ENCODE measurements at regions not wholly inside any gene's neighbourhood (a gene's known extent, or its start where the extent isn't known, plus 50 kb on each side); places are given as distances from the start of the nearest gene placed in this dataset.

DNA sequence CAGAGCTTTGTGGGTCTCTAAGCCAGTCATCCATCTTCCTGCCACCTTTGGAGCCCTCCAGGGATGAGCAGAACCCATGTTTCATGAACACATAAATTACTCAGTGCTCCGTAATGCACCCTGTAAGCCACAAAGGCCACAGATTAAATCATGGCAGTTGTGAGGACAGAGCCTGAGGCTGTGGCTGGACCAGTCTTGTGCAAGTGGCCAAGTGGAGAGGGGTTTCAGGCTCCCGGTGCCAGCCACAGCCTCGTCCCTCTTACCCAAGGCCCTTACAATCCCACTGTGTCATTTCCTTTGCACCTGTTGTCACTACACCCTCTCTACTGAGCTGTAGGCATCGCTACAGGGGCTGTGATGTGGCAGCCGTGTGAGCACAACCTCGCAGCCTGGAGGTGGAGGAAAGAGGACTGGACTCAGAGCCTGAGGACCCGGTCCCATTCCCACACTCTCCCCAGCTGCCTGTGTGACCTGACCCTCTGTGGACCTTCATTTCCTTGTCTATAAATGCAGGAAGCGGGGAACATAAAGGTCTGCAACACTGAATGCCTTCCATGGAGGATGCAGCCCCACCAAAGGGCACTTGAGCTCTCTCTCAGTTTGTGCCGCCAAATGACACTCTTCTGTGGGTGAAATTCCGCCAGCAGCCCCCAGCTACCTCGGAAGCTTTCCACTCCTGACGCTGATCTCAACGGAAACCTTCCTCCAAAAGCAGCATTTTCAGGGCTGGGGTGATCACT is 792.0 kb downstream of the UQCRFS1 start:
- H3K27me3 Mint-ChIP-seq, result peaks cover 1% of the 10 kb centered on the region
- no peak for DNase-seq
- H3K9me3 Mint-ChIP-seq, result no peaks in the 10 kb centered on the region
- intact Hi-C loops (cut with micrococcal nuclease), result no loop called here
- no peak overlapping the region for H3K4me3 Mint-ChIP-seq
- H3K27ac Mint-ChIP-seq, result no peak overlapping the region
- H3K36me3 Mint-ChIP-seq (ENCODE audit: low read depth), result no peaks in the 10 kb centered on the region
- H3K4me1 Mint-ChIP-seq, result peaks cover 15% of the 10 kb centered on the region

DNA sequence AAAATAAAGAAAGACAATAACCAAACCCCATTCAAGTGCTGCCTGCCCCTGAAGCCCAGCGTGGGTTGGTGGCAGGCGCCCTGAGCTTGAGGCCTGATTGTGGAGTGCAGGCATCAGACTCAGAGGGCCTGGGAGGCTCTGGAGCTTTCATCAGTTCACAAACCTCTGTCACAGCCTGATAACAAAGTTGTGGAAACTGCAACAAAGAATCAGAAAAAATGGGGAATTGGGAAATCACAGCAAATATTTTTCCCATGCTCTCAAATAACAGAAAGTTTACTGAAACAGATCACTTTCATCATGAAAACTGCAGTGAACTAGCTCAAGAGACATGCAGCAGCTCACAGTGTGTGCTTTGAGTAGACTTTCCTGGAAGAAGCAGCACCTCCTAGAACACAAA is 793.6 kb downstream of the UQCRFS1 start:
- DNase-seq, result no peak
- Mint-ChIP-seq H3K4me3 (no peak overlapping the region), H3K27me3 (peaks cover 1% of the 10 kb centered on the region), H3K27ac (no peak overlapping the region), H3K9me3 (peaks cover 4% of the 10 kb centered on the region), H3K36me3 (ENCODE audit: low read depth) (no peaks in the 10 kb centered on the region), H3K4me1 (peaks cover 8% of the 10 kb centered on the region)
- intact Hi-C loops (cut with micrococcal nuclease), result no loop called here

DNA sequence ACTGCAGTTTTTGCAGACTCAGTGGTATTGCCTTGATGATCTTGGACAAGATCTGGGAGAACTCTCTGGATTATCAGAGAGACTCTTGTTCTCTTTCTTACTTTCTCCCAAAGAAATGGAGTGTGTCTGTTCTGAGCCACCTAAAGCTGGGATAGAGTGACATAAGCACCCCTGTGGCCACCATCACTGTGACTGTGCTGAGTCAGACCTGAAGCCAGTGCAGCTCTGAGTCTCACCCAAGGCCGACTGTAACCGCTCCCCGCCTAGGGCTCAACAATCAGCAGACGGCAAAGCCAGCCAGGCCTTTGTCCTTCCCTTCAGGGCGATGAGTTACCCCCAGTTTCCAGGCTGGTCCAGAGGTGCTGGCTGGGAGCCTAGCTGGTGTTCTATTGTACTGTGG is 795.6 kb downstream of the UQCRFS1 start:
- Mint-ChIP-seq H3K27me3 (peaks cover 1% of the 10 kb centered on the region), H3K27ac (no peak overlapping the region), H3K9me3 (peaks cover 4% of the 10 kb centered on the region), H3K36me3 (ENCODE audit: low read depth) (no peaks in the 10 kb centered on the region), H3K4me1 (peaks cover 5% of the 10 kb centered on the region), H3K4me3 (no peak overlapping the region)
- intact Hi-C loops (cut with micrococcal nuclease), result no loop called here
- DNase-seq, result no peak

DNA sequence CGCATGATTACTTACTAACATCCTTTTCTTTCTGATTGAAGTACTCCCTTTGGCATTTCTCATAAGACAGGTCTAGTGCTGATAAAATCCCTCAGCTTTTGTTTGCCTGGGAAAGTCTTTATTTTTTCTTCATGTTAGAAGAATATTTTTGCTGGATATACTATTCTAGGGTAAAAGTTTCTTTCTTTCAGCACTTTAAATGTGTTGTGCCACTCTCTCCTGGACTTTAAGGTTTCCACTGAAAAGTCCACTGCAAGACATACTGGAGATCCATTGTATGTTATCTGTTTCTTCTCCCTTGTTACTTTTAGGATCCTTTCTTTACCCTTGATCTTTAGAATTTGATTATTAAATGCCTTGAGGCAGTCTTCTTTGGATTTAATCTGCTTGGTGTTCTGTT is 796.7 kb downstream of the UQCRFS1 start:
- no peak for DNase-seq
- intact Hi-C loops (cut with micrococcal nuclease), result no loop called here
- Mint-ChIP-seq H3K9me3 (peaks cover 4% of the 10 kb centered on the region), H3K27me3 (peaks cover 1% of the 10 kb centered on the region), H3K27ac (no peak overlapping the region), H3K4me1 (peaks cover 2% of the 10 kb centered on the region), H3K36me3 (ENCODE audit: low read depth) (no peaks in the 10 kb centered on the region), H3K4me3 (no peak overlapping the region)

DNA sequence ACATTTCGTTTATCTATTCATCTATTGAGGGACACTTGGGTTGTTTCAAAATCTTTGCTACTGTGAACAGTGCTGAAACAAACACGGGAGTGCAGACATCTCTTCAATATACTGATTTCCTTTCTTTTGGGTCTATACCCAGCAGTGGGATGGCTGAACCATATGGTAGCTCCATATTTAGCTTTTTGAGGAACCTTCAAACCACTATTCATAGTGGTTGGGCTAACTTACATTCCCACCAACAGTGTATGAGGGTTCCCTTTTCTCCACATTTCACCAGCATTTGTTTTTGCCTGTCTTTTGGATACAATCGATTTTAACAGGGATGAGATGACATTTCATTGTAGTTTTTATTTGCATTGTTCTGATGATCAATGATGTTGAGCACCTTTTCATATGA is 798.2 kb downstream of the UQCRFS1 start:
- Mint-ChIP-seq H3K4me1 (no peaks in the 10 kb centered on the region), H3K27me3 (peaks cover 1% of the 10 kb centered on the region), H3K36me3 (ENCODE audit: low read depth) (no peaks in the 10 kb centered on the region), H3K27ac (no peak overlapping the region), H3K4me3 (no peak overlapping the region), H3K9me3 (peaks cover 4% of the 10 kb centered on the region)
- intact Hi-C loops (cut with micrococcal nuclease), result no loop called here
- DNase-seq, result no peak

DNA sequence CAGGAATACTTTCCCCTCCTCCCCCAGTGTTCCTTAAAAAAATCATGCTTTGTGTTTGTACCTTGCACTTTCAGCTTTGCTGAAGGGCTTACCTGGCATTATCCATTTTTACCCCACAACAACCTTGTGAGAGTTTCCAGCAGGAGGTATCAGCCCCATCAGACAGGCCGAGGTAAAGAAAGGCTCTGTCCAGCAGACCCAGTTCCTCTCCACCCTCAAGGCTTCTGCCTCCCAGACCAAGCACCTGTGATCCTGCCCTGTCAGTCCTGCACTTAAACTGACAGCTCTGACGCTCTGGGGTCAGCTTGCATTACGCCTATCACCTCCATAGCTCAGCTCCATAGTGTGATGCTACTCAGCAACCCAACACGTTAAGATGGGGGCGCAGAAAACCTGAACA is 803.1 kb downstream of the UQCRFS1 start:
- no peak overlapping the region for H3K27ac Mint-ChIP-seq
- H3K36me3 Mint-ChIP-seq (ENCODE audit: low read depth), result no peaks in the 10 kb centered on the region
- intact Hi-C loops (cut with micrococcal nuclease), result no loop called here

DNA sequence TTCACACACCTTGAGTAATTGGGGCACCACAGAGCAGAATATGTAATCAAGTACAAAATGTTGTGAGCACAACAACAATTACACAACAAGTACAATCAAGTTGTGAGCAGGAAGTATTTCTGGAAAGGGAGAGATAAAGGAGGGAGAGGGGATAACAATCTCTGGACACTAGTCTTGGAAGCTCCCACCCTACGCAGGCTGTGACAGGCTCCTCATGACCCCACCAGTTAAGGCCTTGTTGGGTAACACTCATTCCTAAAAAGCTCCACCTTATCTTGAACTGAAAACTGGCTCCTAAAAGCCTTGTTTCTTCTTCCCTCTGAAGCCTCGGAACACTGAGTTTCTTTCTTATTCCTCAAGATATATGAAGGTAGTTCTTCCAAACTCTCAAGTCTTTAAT is 806.0 kb downstream of the UQCRFS1 start:
- H3K4me1 Mint-ChIP-seq, result peaks cover 36% of the 10 kb centered on the region
- DNase-seq, result no peak
- H3K4me3 Mint-ChIP-seq, result no peak overlapping the region
- intact Hi-C loops (cut with micrococcal nuclease), result no loop called here
- H3K27me3 Mint-ChIP-seq, result no peaks in the 10 kb centered on the region
- H3K27ac Mint-ChIP-seq, result no peak overlapping the region
- H3K36me3 Mint-ChIP-seq (ENCODE audit: low read depth), result no peaks in the 10 kb centered on the region
- H3K9me3 Mint-ChIP-seq, result no peaks in the 10 kb centered on the region

More for the DNA sequence above, 803.1 kb downstream of the UQCRFS1 start:
- Mint-ChIP-seq H3K4me3 (no peak overlapping the region), H3K9me3 (peaks cover 4% of the 10 kb centered on the region), H3K27me3 (no peaks in the 10 kb centered on the region), H3K4me1 (peaks cover 24% of the 10 kb centered on the region)
- DNase-seq, result no peak

DNA sequence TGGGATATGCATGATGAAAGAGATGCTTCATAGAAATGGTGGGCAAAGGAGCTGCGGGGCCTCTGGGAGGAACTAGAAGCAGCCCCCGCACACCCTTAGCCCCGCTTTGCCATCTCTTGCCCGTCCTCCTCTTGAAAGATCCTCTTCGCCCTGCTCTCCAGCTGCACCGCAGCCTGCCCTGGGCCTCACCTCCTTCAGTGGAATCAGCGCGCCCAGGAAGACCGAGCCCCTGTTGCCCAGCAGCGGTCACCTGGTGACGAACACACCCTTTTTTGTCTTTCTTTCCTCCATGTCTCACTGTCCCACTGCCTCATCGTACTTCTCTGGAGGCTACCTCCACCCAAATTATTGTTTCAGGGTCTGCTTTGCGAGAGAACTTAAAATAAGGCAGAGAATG is 807.6 kb downstream of the UQCRFS1 start:
- H3K4me1 Mint-ChIP-seq, result peaks cover 49% of the 10 kb centered on the region
- H3K27ac Mint-ChIP-seq, result no peak overlapping the region

DNA sequence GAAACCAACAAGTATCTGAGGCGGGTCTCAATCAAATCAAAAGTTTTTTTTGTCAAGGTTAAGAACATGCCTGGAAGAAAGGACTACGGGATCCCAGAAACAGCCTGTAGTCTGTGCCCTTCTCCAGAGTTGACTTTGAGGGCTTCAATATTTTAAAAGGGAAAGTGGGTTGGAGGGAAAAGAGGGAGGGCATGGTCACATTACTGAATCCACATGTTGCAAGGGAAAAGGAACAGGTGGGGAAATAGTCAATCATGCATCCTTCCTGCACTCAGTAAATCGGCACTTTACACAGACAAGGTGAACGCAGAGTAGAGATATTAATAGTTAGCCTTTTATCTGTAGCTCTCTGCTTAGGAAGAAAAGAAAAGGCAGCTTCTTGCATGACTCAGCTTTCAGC is 808.5 kb downstream of the UQCRFS1 start:
- Mint-ChIP-seq H3K27ac (no peak overlapping the region), H3K4me1 (peaks cover 49% of the 10 kb centered on the region), H3K27me3 (no peaks in the 10 kb centered on the region), H3K36me3 (ENCODE audit: low read depth) (peaks cover 1% of the 10 kb centered on the region), H3K9me3 (peaks cover 5% of the 10 kb centered on the region), H3K4me3 (no peak overlapping the region)
- intact Hi-C loops (cut with micrococcal nuclease), result no loop called here
- no peak for DNase-seq

More for the DNA sequence above, 807.6 kb downstream of the UQCRFS1 start:
- no peaks in the 10 kb centered on the region for H3K36me3 Mint-ChIP-seq (ENCODE audit: low read depth)
- intact Hi-C loops (cut with micrococcal nuclease), result no loop called here
- no peaks in the 10 kb centered on the region for H3K27me3 Mint-ChIP-seq
- no peak overlapping the region for H3K4me3 Mint-ChIP-seq
- no peaks in the 10 kb centered on the region for H3K9me3 Mint-ChIP-seq
- DNase-seq, result no peak

DNA sequence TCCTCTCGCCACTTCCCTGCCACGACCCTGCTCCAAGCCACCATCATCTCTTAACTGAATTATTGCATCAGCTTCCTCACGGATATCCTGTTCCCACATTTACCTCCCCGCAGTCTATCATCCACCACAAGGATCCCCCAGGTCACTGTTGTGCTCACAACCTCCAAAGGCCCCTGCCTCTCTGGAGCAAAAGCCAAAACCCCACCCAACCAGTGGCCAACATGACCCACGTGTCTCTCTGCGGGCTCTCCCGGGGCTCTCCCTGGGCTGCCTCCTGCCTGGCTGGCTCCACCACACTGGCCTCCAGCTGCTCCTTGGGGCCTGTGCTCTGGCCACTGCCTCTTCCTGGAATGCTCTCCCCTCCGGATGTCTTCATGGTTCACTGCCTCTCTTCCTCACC is 809.3 kb downstream of the UQCRFS1 start:
- Mint-ChIP-seq H3K36me3 (ENCODE audit: low read depth) (peaks cover 3% of the 10 kb centered on the region), H3K9me3 (peaks cover 8% of the 10 kb centered on the region), H3K4me1 (peaks cover 45% of the 10 kb centered on the region), H3K27me3 (no peaks in the 10 kb centered on the region), H3K27ac (no peak overlapping the region), H3K4me3 (no peak overlapping the region)
- DNase-seq, result no peak
- intact Hi-C loops (cut with micrococcal nuclease), result no loop called here

DNA sequence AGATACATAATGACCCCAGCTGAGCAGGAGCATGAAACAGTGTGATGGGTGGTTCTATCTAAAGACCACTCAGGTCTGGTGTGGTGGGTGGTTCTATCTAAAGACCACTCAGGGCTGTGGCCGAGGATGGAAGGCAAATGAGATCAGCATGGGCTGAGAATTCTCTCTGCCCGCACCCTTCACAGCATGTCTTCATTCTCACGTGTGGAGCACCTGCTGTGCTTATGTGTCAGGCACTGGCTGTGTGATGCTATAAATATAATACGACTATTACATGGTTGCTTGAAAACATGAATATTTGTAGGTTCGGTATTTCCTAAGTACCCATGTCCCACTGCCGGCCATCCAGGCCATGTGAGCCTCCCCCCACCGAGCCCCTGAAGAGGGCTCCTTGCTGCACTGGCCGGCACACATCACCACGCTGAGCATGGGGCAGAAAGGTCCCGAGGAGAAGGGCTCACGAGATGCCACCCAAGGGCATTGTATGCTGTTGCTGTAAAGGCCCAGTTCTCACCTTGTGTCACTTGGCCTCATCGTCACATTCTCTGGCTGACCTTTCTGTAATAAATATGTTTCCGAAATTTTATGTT is 810.2 kb downstream of the UQCRFS1 start:
- H3K4me3 Mint-ChIP-seq, result no peak overlapping the region
- no peaks in the 10 kb centered on the region for H3K27me3 Mint-ChIP-seq
- peaks cover 3% of the 10 kb centered on the region for H3K36me3 Mint-ChIP-seq (ENCODE audit: low read depth)
- intact Hi-C loops (cut with micrococcal nuclease), result no loop called here
- H3K27ac Mint-ChIP-seq, result no peak overlapping the region
- H3K4me1 Mint-ChIP-seq, result peaks cover 40% of the 10 kb centered on the region
- no peak for DNase-seq
- peaks cover 8% of the 10 kb centered on the region for H3K9me3 Mint-ChIP-seq

DNA sequence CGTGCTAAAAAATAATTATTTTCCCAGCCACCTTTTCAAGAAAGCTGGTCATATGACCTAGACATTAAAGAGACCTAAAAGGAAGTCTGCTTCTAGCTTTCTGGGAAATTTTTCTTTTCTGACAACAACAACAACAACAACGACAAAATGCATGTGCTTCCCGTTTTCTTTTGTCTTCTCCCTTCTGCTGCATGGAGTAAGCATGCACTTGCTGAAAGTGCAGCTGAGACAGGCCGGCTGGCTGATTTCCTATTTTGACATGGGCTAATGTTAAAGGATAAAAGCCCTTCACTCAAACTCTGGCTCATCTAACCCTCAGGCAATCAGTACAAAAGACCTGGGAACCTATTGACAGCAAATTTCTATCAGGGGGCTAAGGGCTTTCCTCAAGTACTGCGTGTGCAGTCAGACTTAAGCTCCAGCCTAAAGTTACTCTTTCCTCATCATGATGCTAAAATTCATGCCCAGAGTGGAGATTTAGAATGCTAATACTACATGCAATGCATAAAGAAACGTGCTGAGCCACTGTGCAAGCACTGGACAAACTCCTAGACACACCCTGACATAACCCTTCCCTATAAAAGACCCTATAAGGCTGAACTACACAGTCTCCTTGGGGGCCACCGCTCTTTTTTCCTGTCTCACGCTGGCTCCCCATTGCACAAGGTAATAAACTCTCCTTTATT is 811.1 kb downstream of the UQCRFS1 start:
- Mint-ChIP-seq H3K36me3 (ENCODE audit: low read depth) (peaks cover 5% of the 10 kb centered on the region), H3K9me3 (peaks cover 8% of the 10 kb centered on the region), H3K27me3 (no peaks in the 10 kb centered on the region), H3K27ac (no peak overlapping the region), H3K4me1 (peaks cover 39% of the 10 kb centered on the region), H3K4me3 (no peak overlapping the region)
- intact Hi-C loops (cut with micrococcal nuclease), result no loop called here
- no peak for DNase-seq

DNA sequence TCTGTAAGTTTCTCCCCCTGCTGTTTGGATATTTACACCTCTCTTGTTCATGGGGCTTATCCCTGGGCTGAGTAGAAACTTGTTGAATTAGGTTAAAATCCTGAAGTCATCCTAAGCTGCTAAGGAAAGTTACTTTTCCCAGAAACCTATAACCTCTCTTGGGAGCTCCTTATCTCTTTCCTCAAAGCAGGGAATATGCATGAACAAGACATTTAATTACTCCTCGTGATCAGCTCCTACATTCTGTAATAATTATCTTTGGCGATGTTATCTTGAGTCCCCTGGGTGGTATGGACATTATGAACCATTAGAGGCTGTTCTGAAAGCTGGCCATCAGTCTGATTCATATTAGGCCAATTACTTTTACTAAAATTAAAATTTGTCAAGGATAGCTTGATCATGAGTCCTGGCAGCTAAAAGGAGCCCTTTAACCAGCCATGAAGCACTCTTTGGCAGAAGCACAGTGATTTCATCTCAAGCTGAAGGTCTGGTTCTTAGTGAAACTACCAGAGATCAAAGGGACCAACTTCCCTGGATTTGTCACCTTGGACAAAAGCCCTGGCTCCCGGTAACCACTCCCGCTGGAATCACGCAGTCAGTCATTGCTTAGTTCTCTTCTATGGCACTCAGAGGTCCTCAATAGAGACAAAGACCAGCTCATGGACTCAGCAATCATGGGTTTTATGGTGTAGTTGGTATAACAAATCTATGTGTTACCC is 811.8 kb downstream of the UQCRFS1 start:
- Mint-ChIP-seq H3K4me3 (no peak overlapping the region), H3K9me3 (peaks cover 8% of the 10 kb centered on the region), H3K27me3 (no peaks in the 10 kb centered on the region), H3K4me1 (peaks cover 35% of the 10 kb centered on the region), H3K36me3 (ENCODE audit: low read depth) (peaks cover 5% of the 10 kb centered on the region), H3K27ac (no peak overlapping the region)
- intact Hi-C loops (cut with micrococcal nuclease), result no loop called here
- no peak for DNase-seq

DNA sequence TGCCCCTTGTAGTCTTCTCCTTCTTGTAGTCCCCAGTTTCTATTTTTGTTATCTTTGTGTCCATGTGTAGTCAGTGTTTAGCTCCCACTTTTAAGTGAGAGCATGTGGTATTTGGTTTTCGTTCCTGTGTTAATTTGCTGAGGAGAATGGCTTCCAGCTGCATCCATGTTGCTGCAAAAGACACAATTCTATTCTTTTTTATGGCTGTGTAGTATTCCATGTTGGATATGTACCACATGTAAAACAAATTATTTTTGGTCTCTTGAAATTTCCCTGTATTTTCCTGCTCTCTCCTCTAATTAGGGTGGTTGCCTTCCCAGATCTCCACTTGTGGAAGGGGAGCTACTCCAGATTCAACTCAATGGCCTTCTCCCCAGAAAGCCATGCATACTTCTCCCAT is 813.8 kb downstream of the UQCRFS1 start:
- peaks cover 8% of the 10 kb centered on the region for H3K9me3 Mint-ChIP-seq
- peaks cover 38% of the 10 kb centered on the region for H3K4me1 Mint-ChIP-seq
- DNase-seq, result no peak
- H3K36me3 Mint-ChIP-seq (ENCODE audit: low read depth), result peaks cover 5% of the 10 kb centered on the region
- intact Hi-C loops (cut with micrococcal nuclease), result no loop called here
- no peaks in the 10 kb centered on the region for H3K27me3 Mint-ChIP-seq
- no peak overlapping the region for H3K27ac Mint-ChIP-seq
- no peak overlapping the region for H3K4me3 Mint-ChIP-seq

All from activated CD4-positive, alpha-beta T cell treated with anti-CD3 and anti-CD28 coated beads, Interleukin-2, amount 10 ng/mL, durations not matched to agents 24 days and 14 days (primary cell).